Activated naive CD4-positive, alpha-beta T cell treated with anti-CD3 and anti-CD28 coated beads, Interleukin-2, amount 50 U/mL, for 24 hours (primary cell): ENCODE measurements at regions not wholly inside any gene's neighbourhood (a gene's known extent, or its start where the extent isn't known, plus 50 kb on each side); places are given as distances from the start of the nearest gene placed in this dataset.

Experiments
- H3K27ac Mint-ChIP-seq: one replicate; pipeline ENCODE4 v1.8.0; 2021; ENCODE audit warnings: mild to moderate bottlenecking, mixed read lengths
- H3K27me3 Mint-ChIP-seq: one replicate; pipeline ENCODE4 v1.8.0; 2021; ENCODE audit warnings: mixed read lengths
- H3K36me3 Mint-ChIP-seq: one replicate; pipeline ENCODE4 v1.8.0; 2021; ENCODE audit warnings: mixed read lengths
- H3K4me1 Mint-ChIP-seq: one replicate; pipeline ENCODE4 v1.8.0; 2021; ENCODE audit warnings: mixed read lengths
- H3K4me3 Mint-ChIP-seq: one replicate; pipeline ENCODE4 v1.8.0; 2021; ENCODE audit warnings: mild to moderate bottlenecking, mixed read lengths
- H3K9me3 Mint-ChIP-seq: one replicate; pipeline ENCODE4 v1.8.0; 2021; ENCODE audit warnings: mixed read lengths

- no peaks in the 10 kb centered on the region for H3K27me3 Mint-ChIP-seq
- H3K36me3 Mint-ChIP-seq, result no peaks in the 10 kb centered on the region
- no peaks in the 10 kb centered on the region for H3K4me1 Mint-ChIP-seq
- no peaks in the 10 kb centered on the region for H3K9me3 Mint-ChIP-seq
- no peak overlapping the region for H3K27ac Mint-ChIP-seq
- H3K4me3 Mint-ChIP-seq, result no peak overlapping the region
These were observed 52.9 kb upstream of the DIO3 start for GRCh38 chr14:101508196-101508947.

GRCh38 chr14:101508948-101509729 lies 52.2 kb upstream of the DIO3 start:
- H3K9me3 Mint-ChIP-seq, result no peaks in the 10 kb centered on the region
- no peak overlapping the region for H3K4me3 Mint-ChIP-seq
- no peak overlapping the region for H3K27ac Mint-ChIP-seq
- no peaks in the 10 kb centered on the region for H3K36me3 Mint-ChIP-seq
- no peaks in the 10 kb centered on the region for H3K27me3 Mint-ChIP-seq
- H3K4me1 Mint-ChIP-seq, result no peaks in the 10 kb centered on the region

GRCh38 chr14:101509730-101510371 lies 51.4 kb upstream of the DIO3 start:
- H3K27me3 Mint-ChIP-seq, result no peaks in the 10 kb centered on the region
- H3K36me3 Mint-ChIP-seq, result no peaks in the 10 kb centered on the region
- no peak overlapping the region for H3K4me3 Mint-ChIP-seq
- H3K4me1 Mint-ChIP-seq, result no peaks in the 10 kb centered on the region
- no peaks in the 10 kb centered on the region for H3K9me3 Mint-ChIP-seq
- H3K27ac Mint-ChIP-seq, result no peak overlapping the region

GRCh38 chr14:101511199-101511598 lies 50.1 kb upstream of the DIO3 start:
- Mint-ChIP-seq H3K36me3 (peaks cover 2% of the 10 kb centered on the region), H3K4me1 (no peaks in the 10 kb centered on the region), H3K9me3 (no peaks in the 10 kb centered on the region), H3K4me3 (no peak overlapping the region), H3K27me3 (no peaks in the 10 kb centered on the region), H3K27ac (no peak overlapping the region)
